GM18526 (cell line): ENCODE measurements at regions not wholly inside any gene's neighbourhood (a gene's known extent, or its start where the extent isn't known, plus 50 kb on each side); places are given as distances from the start of the nearest gene placed in this dataset.

Source experiments
- POLR2A ChIP-seq: IDR thresholded peaks from 3 replicates; pipeline ENCODE4 v1.6.1; 2011; ENCODE audit not compliant: insufficient read length; ENCODE audit errors: extremely low read depth

DNA sequence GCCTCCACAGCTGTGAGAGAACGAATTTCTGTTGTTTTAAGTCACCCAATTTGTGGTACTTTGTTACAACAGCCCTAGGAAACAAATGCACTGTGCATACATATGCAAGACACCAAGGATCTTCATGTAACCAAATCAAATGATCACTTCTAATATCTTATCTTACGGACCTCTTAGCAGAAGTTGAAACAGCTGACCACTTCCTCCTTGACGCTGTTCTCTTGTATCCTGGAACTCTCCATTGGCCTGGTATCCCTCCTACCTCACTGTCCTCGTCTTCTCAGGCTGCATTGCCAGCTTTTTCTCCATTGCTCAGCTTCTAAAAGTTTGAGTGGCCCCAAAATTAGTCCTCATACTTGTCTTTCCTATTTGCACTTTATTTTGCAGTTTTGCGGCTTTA lies 200.4 kb downstream of the DLEU7 start:
- TF ChIP-seq POLR2A = no peak

DNA sequence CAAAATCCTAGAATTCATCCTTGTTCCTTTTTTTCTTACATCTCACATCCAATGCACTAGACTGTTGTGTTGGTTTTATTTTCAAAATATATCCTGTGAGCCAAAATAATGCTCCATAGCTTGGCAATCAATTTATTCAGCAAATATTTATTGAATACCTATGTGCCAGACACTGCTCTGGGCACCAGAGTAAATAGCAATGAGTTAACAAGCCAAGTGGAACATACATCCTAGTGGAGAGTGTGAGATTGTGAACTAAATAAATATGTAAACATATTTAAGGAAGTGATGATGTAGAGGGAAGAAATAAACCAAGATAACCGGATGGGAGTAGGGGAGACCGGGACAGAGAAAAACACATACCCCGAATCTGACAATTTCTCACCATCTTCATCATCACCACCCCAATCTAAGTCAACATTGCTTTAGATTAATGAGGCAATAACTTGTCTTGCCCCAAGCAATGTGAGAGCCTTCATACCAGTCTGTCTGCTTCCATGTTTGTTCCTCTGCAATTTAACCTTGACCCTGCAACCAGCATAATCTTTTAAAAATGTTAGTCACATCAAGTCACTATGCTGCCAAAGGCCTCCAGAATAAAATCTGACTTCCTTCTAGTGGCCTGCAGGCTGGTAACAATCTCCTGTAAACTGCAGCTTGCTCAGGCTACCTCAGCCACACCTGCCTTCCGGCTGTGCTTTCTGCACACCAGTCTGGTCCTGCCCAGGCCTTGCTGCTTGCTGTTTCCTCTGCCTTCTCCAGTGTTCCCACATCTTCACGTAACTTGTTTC lies 199.2 kb downstream of the DLEU7 start:
- TF ChIP-seq POLR2A = no peak

GRCh38 chr13:50645092-50645491 lies 198.4 kb downstream of the DLEU7 start:
- no peak for TF ChIP-seq POLR2A

GRCh38 chr13:50646070-50646469 lies 197.4 kb downstream of the DLEU7 start:
- TF ChIP-seq POLR2A = no peak

GRCh38 chr13:50649211-50649610 lies 194.3 kb downstream of the DLEU7 start:
- TF ChIP-seq POLR2A = no peak

DNA sequence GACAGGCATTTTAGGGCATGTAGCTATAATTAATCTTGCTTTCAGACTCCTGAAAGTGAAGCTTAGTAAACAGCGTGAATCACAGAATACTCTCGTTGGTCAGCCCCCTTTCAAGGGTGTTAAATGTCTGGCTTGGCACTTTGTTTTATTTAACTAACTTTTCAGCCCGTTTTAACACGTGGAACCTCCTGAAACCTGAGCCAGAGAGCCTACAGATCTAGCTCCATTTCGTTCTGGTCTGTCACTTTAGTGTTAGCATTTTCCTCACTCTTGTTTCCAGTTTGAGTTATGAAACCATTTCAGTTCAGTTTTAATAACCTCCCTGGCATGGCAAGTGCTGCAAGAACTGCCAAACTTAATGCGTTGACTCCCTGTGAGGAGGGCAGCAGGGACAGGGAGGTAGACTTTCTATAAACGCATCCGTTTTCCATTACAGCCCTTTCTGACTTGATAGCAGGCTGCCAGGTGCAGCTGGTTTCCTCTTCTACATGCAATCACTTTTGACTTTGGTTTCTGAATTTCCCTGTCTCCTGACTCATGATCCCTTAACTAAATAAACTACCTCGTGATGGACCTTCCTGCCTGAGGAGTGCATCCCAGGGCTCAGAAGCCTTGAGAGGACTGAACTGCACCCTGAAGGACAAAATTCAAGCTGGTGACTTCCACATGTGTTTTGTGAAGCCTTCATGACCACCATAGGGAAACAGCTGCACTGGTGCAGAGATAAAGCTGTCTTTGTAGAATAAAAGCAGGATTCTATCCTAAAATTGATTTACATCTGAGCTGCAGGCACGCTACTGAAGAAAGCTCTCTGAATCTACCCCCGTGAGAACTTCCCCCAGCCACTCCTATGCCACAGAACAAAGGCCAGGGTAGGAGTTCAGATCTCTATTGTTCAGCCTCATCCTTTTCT lies 192.6 kb downstream of the DLEU7 start:
- TF ChIP-seq POLR2A = no peak

- no peak for TF ChIP-seq POLR2A
Measured at GRCh38 chr13:50651922-50652321, 191.6 kb downstream of the DLEU7 start.

GRCh38 chr13:50654331-50654730 lies 189.2 kb downstream of the DLEU7 start:
- TF ChIP-seq POLR2A = no peak

DNA sequence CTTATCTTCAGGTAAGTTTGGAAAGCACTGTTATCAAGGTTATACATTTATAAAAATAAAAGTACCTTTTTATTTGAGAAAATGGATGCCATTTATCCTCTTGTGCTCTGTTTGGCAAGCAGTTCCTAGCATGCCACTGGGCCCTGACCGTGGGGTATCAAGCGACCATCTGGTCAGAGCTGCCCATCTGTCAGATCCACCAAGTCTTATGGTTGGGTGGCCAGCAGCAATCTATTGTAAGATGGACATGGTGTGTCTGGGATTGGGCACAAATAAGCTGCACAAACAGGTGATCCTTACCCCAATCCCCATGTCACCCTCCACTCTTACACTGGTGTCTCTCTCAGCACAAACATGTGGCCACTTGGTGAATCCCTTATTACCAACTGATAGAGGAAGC lies 178.5 kb downstream of the DLEU7 start:
- no peak for TF ChIP-seq POLR2A

DNA sequence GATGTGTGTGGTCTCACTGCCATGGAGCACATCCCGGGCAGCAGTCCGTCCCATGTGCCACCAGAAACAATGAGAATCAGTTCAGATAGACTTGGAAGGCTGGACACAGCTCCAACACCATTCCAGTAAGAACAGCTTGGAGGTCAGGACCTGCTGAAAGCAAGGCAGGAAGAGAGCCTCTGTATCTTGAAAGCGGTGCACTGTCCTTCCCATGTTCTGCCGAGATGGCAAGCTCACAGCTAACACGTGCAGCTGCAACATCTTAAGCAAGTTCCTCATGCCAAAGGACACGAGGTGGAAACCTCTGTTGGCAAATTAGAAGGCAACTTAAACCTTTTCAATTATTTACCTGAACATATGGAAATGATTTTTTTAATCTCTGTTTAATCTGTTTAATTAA lies 175.4 kb downstream of the DLEU7 start:
- no peak for TF ChIP-seq POLR2A

DNA sequence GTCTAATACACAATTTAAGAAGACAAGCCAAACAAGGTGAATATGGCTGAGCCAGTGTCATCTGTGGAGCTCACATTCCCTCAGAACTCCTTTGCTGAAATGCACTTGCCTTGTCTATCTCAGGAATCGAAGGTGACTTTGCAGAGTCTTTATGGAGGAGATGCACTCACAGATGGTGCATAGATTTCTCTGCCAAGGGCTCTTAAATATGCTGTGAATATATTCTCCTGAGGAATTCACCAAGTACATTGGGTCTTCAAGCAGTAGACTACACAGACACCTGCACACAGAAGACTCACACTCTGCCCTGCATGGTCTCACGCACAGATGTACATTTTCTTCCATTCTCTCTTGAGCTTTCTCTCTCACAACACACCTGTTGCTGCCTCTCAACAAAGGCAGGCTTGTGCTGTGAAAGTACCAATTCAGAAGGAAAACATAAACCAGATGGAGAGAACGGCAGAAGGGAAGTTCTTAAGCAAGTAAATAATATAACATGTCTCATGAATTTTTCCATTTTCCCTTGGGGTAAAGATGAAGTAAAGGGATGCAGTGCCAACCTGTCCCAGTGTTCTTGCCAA lies 174.7 kb downstream of the DLEU7 start:
- no peak for TF ChIP-seq POLR2A

DNA sequence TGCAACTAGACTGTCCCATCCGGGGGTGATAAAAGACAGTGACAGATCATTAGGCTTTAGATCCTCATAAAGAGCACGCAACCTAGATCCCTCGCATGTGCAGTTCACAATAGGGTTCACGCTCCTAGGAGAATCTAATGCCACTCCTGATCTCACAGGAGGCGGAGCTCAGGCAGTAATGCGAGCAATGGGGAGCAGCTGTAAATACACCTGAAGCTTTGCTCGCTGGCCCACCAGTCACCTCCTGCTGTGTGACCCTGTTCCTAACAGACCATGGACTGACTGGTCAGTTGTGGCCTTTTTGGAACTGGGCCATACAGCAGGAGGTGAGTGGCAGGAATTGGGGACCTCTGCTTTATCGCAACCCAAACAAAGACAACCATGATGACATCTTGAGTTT lies 173.2 kb downstream of the DLEU7 start:
- TF ChIP-seq POLR2A = no peak

- TF ChIP-seq POLR2A = no peak
Measured at GRCh38 chr13:50670847-50671496, 172.5 kb downstream of the DLEU7 start.

- TF ChIP-seq POLR2A = no peak
Measured at GRCh38 chr13:50671497-50671850, 172.0 kb downstream of the DLEU7 start.

DNA sequence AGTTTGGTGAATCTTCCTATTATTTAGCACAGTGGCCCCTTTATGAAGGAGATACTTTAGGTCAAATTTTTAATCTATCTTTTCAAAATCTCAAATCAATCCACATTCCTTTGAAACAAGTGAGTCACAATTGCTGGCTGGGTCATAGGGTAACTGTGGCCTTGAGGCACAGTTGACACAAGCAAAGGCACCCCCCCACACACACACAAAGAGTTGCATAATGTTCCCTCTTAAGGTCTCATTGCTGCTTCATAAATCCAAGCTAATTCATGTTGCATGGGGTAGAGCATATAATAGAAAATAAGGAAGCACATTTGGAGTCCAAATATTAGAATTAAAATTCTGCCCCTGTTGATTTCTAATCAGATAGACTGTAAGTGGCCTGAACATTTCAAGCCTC lies 171.5 kb downstream of the DLEU7 start:
- TF ChIP-seq POLR2A = no peak

- TF ChIP-seq POLR2A = no peak
Measured at GRCh38 chr13:50675651-50676050, 167.8 kb downstream of the DLEU7 start.

- no peak for TF ChIP-seq POLR2A
Measured at GRCh38 chr13:50676602-50677001, 166.9 kb downstream of the DLEU7 start.
